Activated CD4-positive, alpha-beta memory T cell treated with anti-CD3 and anti-CD28 coated beads for 36 hours (primary cell): ENCODE measurements at regions not wholly inside any gene's neighbourhood (a gene's known extent, or its start where the extent isn't known, plus 50 kb on each side); places are given as distances from the start of the nearest gene placed in this dataset.

Experiments used
- CTCF ChIA-PET: fragments of 350-600 bp; sonication (Branson Sonifier 250); formaldehyde crosslinking; loops from one replicate; lab custom pipeline; 2021; ENCODE audit warnings: antibody characterized with exemption, inconsistent platforms; lab: Charles Lee
- POLR2A ChIA-PET: fragments of 350-600 bp; sonication (Branson Sonifier 250); formaldehyde crosslinking; loops from one replicate; lab custom pipeline; 2021; ENCODE audit warnings: antibody characterized with exemption; lab: Charles Lee
- DNase-seq: peaks from one replicate; pipeline ENCODE4 v3.0.0-alpha.2; 2020
- H3K27ac Mint-ChIP-seq: one replicate; pipeline ENCODE4 v1.8.0; 2021; ENCODE audit warnings: mixed read lengths
- H3K27me3 Mint-ChIP-seq: one replicate; pipeline ENCODE4 v1.8.0; 2021; ENCODE audit warnings: mixed read lengths
- H3K36me3 Mint-ChIP-seq: one replicate; pipeline ENCODE4 v1.8.0; 2021; ENCODE audit warnings: mixed read lengths
- H3K4me1 Mint-ChIP-seq: one replicate; pipeline ENCODE4 v1.8.0; 2021; ENCODE audit warnings: low read depth, mixed read lengths
- H3K4me3 Mint-ChIP-seq: one replicate; pipeline ENCODE4 v1.8.0; 2021; ENCODE audit warnings: mild to moderate bottlenecking, mixed read lengths
- H3K9me3 Mint-ChIP-seq: one replicate; pipeline ENCODE4 v1.8.0; 2021; ENCODE audit warnings: mixed read lengths
- intact Hi-C: fragments of 100-400 bp; cut with micrococcal nuclease; formaldehyde crosslinking; loops from one replicate; pipeline ENCODE4 v1.15.1; 2023

DNA sequence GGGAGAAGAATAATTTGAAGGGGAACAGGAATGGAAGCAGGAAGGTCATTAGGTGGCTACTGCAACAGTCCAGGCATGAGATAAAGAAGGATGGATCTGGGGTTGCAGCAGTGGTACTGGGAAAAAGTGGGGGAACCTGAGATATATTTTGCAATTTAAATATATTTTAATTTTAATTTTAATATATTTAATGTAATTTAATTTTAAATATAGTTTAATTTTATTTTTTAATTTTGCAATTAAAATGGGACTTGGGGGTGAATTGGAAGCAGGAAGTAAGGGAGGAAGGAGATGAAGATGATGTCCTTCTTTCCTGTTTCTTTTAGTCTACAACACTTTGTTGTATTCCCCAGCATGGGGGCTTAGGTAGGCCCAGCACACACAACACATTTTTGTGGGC is 369.8 kb downstream of the GADD45G start:
- H3K4me1 Mint-ChIP-seq = peaks cover 21% of the 10 kb centered on the region
- ChIA-PET CTCF (no interaction called here), POLR2A (no interaction called here)
- no peak for DNase-seq
- intact Hi-C loops = no loop called here
- H3K27me3 Mint-ChIP-seq = peaks cover 13% of the 10 kb centered on the region
- H3K36me3 Mint-ChIP-seq = no peaks in the 10 kb centered on the region
- no peaks in the 10 kb centered on the region for H3K9me3 Mint-ChIP-seq
- no peak overlapping the region for H3K27ac Mint-ChIP-seq
- H3K4me3 Mint-ChIP-seq = no peak overlapping the region

DNA sequence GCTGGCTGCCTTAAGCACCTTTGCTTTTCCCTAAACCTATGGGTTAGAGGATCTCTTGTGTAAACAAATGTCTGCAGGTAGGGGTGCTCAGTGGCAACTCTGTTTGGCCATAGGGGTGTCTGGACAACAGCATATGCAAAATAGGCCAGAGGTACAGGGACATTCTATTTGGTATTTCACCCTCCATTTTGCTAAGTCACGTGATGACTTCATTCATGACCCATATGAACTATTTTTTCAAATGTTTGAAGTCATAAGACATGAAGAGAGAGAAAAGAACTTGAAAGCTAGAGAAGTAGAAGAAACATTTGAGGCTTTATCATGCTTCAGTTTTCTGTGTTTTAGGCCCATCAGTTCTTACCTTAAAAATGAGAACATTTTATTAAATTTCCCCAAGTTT is 370.2 kb downstream of the GADD45G start:
- H3K4me1 Mint-ChIP-seq = peaks cover 16% of the 10 kb centered on the region
- intact Hi-C loops = no loop called here
- no peak overlapping the region for H3K27ac Mint-ChIP-seq
- ChIA-PET CTCF (no interaction called here), POLR2A (no interaction called here)
- H3K36me3 Mint-ChIP-seq = no peaks in the 10 kb centered on the region
- no peaks in the 10 kb centered on the region for H3K9me3 Mint-ChIP-seq
- DNase-seq = no peak
- no peak overlapping the region for H3K4me3 Mint-ChIP-seq
- peaks cover 17% of the 10 kb centered on the region for H3K27me3 Mint-ChIP-seq

DNA sequence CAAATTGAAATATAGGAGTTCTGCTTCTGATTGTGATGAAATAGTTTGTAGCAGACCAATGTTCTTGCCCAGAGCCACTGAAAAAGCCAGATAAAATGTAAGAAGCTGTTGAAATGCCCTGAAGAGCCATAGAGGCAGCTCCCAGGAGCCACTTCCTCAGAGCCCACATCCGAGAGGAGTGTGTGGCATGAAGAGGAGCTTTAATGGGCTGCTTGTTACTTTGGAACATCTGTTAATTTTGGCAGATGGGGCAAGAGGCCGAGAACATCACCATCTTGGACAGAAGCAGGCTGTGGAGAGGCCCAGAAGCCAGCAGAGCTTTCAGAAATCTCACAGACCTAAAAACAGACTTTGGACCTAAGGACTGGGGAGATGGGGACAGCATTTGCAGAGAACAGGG is 370.8 kb downstream of the GADD45G start:
- POLR2A ChIA-PET = no interaction called here
- peaks cover 14% of the 10 kb centered on the region for H3K4me1 Mint-ChIP-seq
- H3K27me3 Mint-ChIP-seq = peaks cover 23% of the 10 kb centered on the region
- H3K27ac Mint-ChIP-seq = no peak overlapping the region
- intact Hi-C loops = no loop called here
- H3K9me3 Mint-ChIP-seq = no peaks in the 10 kb centered on the region
- CTCF ChIA-PET = no interaction called here
- H3K36me3 Mint-ChIP-seq = no peaks in the 10 kb centered on the region
- no peak overlapping the region for H3K4me3 Mint-ChIP-seq
- no peak for DNase-seq

GRCh38 chr9:89978185-89978584 is 373.4 kb downstream of the GADD45G start:
- H3K27me3 Mint-ChIP-seq = peaks cover 33% of the 10 kb centered on the region
- H3K4me3 Mint-ChIP-seq = no peak overlapping the region
- ChIA-PET POLR2A (no interaction called here), CTCF (no interaction called here)
- H3K4me1 Mint-ChIP-seq = peaks cover 12% of the 10 kb centered on the region
- DNase-seq = no peak
- intact Hi-C loops = no loop called here
- no peaks in the 10 kb centered on the region for H3K9me3 Mint-ChIP-seq
- no peak overlapping the region for H3K27ac Mint-ChIP-seq
- no peaks in the 10 kb centered on the region for H3K36me3 Mint-ChIP-seq

GRCh38 chr9:89980600-89980999 is 375.8 kb downstream of the GADD45G start:
- no peak overlapping the region for H3K27ac Mint-ChIP-seq
- H3K36me3 Mint-ChIP-seq = no peaks in the 10 kb centered on the region
- no peak for DNase-seq
- CTCF ChIA-PET = interaction anchor here (1.0 kb wide), 1 partner anchor 377 kb away, joined by 4 read pairs; the partner anchor contains the start of gene GADD45G
- H3K27me3 Mint-ChIP-seq = peaks cover 35% of the 10 kb centered on the region
- no peak overlapping the region for H3K4me3 Mint-ChIP-seq
- H3K4me1 Mint-ChIP-seq = peaks cover 34% of the 10 kb centered on the region
- intact Hi-C loops = loop anchor here (5.0 kb wide), 2 partner anchors 62 to 558 kb away; no protein-coding TSS in a partner anchor
- POLR2A ChIA-PET = no interaction called here
- H3K9me3 Mint-ChIP-seq = no peaks in the 10 kb centered on the region

DNA sequence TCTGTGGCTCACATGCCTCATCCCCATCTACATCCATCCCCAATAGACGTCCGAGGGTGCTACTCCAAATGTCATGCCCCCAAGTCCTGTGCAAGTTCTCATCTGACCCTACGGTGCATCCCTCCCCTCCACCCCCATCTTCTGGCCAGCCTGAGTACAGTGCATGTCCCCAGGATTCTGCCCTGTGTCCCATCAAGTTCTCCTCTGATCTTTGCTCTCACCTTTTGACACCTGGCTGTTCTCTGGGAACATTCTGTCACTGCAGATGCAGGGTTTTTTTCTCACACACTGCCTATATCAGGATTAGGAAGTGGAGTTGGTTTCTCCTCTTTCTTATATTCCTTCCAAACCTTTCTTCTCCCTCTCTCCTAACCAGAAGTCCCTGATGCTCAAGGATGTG is 377.2 kb downstream of the GADD45G start:
- CTCF ChIA-PET = interaction anchor here (0.7 kb wide), 1 partner anchor 433 kb away, joined by 4 read pairs; no protein-coding TSS in a partner anchor
- POLR2A ChIA-PET = no interaction called here

DNA sequence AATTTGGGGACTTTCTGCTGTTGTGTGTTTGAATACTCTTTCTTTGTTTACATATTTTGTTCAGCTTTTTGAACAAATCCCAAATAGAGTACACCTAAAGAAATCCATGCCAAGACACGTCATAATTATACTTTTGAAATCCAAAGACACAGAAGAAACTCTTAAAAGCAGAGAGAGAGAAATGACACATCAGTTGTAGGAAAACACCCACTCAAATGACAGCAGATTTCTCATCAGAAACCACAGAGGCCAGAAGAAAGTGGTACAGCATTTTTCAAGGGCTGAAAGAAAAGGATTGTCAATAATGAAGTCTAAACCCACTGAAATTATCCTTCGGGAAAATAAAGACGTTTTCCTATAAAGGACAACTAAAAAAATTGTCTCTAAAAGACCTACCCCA is 378.6 kb downstream of the GADD45G start:
- intact Hi-C loops = loop anchor here (1.0 to 5.0 kb wide), 7 partner anchors 14 to 561 kb away; no protein-coding TSS in a partner anchor

More for the DNA sequence above, 377.2 kb downstream of the GADD45G start:
- Mint-ChIP-seq H3K27ac (no peak overlapping the region), H3K9me3 (no peaks in the 10 kb centered on the region), H3K36me3 (no peaks in the 10 kb centered on the region), H3K4me3 (no peak overlapping the region), H3K27me3 (peaks cover 35% of the 10 kb centered on the region), H3K4me1 (peaks cover 40% of the 10 kb centered on the region)
- intact Hi-C loops = loop anchor here (5.0 kb wide), 2 partner anchors 60 to 560 kb away; no protein-coding TSS in a partner anchor
- DNase-seq = no peak

GRCh38 chr9:89984214-89984613 is 379.4 kb downstream of the GADD45G start:
- Mint-ChIP-seq H3K4me3 (peak overlapping the region; percentile 11), H3K4me1 (peaks cover 49% of the 10 kb centered on the region), H3K9me3 (no peaks in the 10 kb centered on the region), H3K27ac (peak overlapping the region; percentile 79), H3K27me3 (peaks cover 33% of the 10 kb centered on the region), H3K36me3 (no peaks in the 10 kb centered on the region)
- DNase-seq = no peak
- intact Hi-C loops = loop anchor here (1.0 to 5.0 kb wide), 3 partner anchors 58 to 562 kb away; no protein-coding TSS in a partner anchor
- POLR2A ChIA-PET = interaction anchor here (0.7 to 1.6 kb wide), 10 partner anchors 16 to 379 kb away, joined by 3 to 10 read pairs (median 3); partner anchors contain the start of gene GADD45G
- CTCF ChIA-PET = interaction anchor here (0.6 to 1.9 kb wide), 6 partner anchors 15 to 386 kb away, joined by 3 to 11 read pairs (median 3); no protein-coding TSS in a partner anchor

More for the DNA sequence above, 378.6 kb downstream of the GADD45G start:
- Mint-ChIP-seq H3K27me3 (peaks cover 39% of the 10 kb centered on the region), H3K4me3 (peak overlapping the region; percentile 36), H3K9me3 (no peaks in the 10 kb centered on the region), H3K4me1 (peaks cover 44% of the 10 kb centered on the region), H3K27ac (peak overlapping the region; percentile 79), H3K36me3 (no peaks in the 10 kb centered on the region)
- ChIA-PET CTCF (interaction anchor here (0.6 to 1.9 kb wide), 6 partner anchors 14 to 385 kb away, joined by 3 to 11 read pairs (median 3); no protein-coding TSS in a partner anchor), POLR2A (interaction anchor here (0.7 to 1.6 kb wide), 4 partner anchors 31 to 379 kb away, joined by 3 to 10 read pairs (median 4); partner anchors contain the start of gene GADD45G)
- DNase-seq = no peak

GRCh38 chr9:89985068-89985467 is 380.3 kb downstream of the GADD45G start:
- H3K36me3 Mint-ChIP-seq = no peaks in the 10 kb centered on the region
- H3K27ac Mint-ChIP-seq = no peak overlapping the region
- intact Hi-C loops = no loop called here
- peaks cover 25% of the 10 kb centered on the region for H3K27me3 Mint-ChIP-seq
- CTCF ChIA-PET = interaction anchor here (0.9 to 1.9 kb wide), 3 partner anchors 16 to 387 kb away, joined by 3 to 11 read pairs (median 8); no protein-coding TSS in a partner anchor
- no peak for DNase-seq
- peaks cover 49% of the 10 kb centered on the region for H3K4me1 Mint-ChIP-seq
- H3K4me3 Mint-ChIP-seq = no peak overlapping the region
- no peaks in the 10 kb centered on the region for H3K9me3 Mint-ChIP-seq
- POLR2A ChIA-PET = interaction anchor here (0.9 to 1.6 kb wide), 3 partner anchors 15 to 379 kb away, joined by 3 read pairs; no protein-coding TSS in a partner anchor

- DNase-seq = peak; percentile 70
Measured at GRCh38 chr9:89986190-89986589, 381.4 kb downstream of the GADD45G start.

GRCh38 chr9:89988458-89988857 is 383.6 kb downstream of the GADD45G start:
- Mint-ChIP-seq H3K27ac (no peak overlapping the region), H3K9me3 (peaks cover 2% of the 10 kb centered on the region), H3K4me3 (no peak overlapping the region), H3K36me3 (no peaks in the 10 kb centered on the region), H3K27me3 (peaks cover 11% of the 10 kb centered on the region), H3K4me1 (peaks cover 37% of the 10 kb centered on the region)
- intact Hi-C loops = no loop called here
- no peak for DNase-seq
- ChIA-PET CTCF (interaction anchor here (1.2 to 1.6 kb wide), 2 partner anchors 11 to 386 kb away, joined by 3 read pairs; no protein-coding TSS in a partner anchor), POLR2A (no interaction called here)

More at GRCh38 chr9:89986190-89986589, 381.4 kb downstream of the GADD45G start:
- peaks cover 2% of the 10 kb centered on the region for H3K9me3 Mint-ChIP-seq
- ChIA-PET CTCF (interaction anchor here (1.0 kb wide), 1 partner anchor 388 kb away, joined by 3 read pairs; no protein-coding TSS in a partner anchor), POLR2A (no interaction called here)
- peaks cover 18% of the 10 kb centered on the region for H3K27me3 Mint-ChIP-seq
- H3K36me3 Mint-ChIP-seq = no peaks in the 10 kb centered on the region
- no peak overlapping the region for H3K4me3 Mint-ChIP-seq
- intact Hi-C loops = no loop called here
- H3K27ac Mint-ChIP-seq = no peak overlapping the region
- peaks cover 49% of the 10 kb centered on the region for H3K4me1 Mint-ChIP-seq

GRCh38 chr9:89991204-89991790 is 386.5 kb downstream of the GADD45G start:
- POLR2A ChIA-PET = no interaction called here
- H3K27ac Mint-ChIP-seq = no peak overlapping the region
- H3K27me3 Mint-ChIP-seq = peaks cover 11% of the 10 kb centered on the region
- no peak overlapping the region for H3K4me3 Mint-ChIP-seq
- DNase-seq = no peak
- H3K36me3 Mint-ChIP-seq = no peaks in the 10 kb centered on the region
- H3K4me1 Mint-ChIP-seq = peaks cover 12% of the 10 kb centered on the region
- peaks cover 2% of the 10 kb centered on the region for H3K9me3 Mint-ChIP-seq
- CTCF ChIA-PET = interaction anchor here (1.5 kb wide), 1 partner anchor 393 kb away, joined by 4 read pairs; no protein-coding TSS in a partner anchor
- intact Hi-C loops = no loop called here
